ENCODE measurements at regions not wholly inside any gene's neighbourhood (a gene's known extent, or its start where the extent isn't known, plus 50 kb on each side); places are given as distances from the start of the nearest gene placed in this dataset.

DNA sequence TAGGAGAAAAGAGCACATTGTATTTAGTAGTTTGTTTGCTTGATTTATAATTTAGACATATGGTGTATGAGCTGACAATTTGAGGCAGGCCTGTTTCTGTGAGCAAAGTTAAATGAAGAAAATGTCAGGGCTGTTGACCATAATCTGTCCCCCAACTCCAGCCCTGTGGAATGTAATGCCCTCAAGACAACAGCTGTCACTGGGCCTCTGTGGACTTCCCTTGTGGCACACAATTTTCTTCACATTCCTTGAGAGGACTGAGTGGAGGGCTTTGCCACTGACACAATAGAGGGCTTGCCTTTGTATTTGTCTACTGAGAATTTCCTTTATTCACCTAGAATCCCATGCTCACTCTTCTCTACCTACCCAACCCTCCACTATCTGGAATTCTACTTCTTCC, 141.2 kb upstream of the CD180 start:
- Histone ChIP-seq H3K27me3 (ENCODE audit: insufficient read depth) (no peaks in the 10 kb centered on the region), H3K4me2 (no peak overlapping the region), H3K9ac (no peak overlapping the region), H3K9me3 (no peaks in the 10 kb centered on the region), H3K4me1 (ENCODE audit: control insufficient read depth in 1 of 2, insufficient read depth in 2 of 2, low read depth in 1 of 2, low read length in 1 of 2) (peaks cover 0 to 21% of the 10 kb centered on the region in 2 experiments; a peak in 3 of 4 replicates), H3K4me3 (ENCODE audit: low read depth in 2 of 2, low read length in 1 of 2) (no peak overlapping the region), H3F3A (replicated peaks; ENCODE audit: insufficient read depth) (no peaks in the 10 kb centered on the region), H3K79me2 (ENCODE audit: insufficient read depth) (no peaks in the 10 kb centered on the region), H2AFZ (ENCODE audit: low read depth) (no peak overlapping the region), H3K27ac (ENCODE audit: low read depth in 2 of 2, low read length in 1 of 2) (no peak overlapping the region), H3K9me2 (no peaks in the 10 kb centered on the region), H4K20me1 (ENCODE audit: insufficient read depth) (no peaks in the 10 kb centered on the region), H3K36me3 (replicated peaks in 1 of 2; ENCODE audit: control insufficient read depth in 1 of 2, insufficient read depth in 2 of 2, low read length in 1 of 2) (no peaks in the 10 kb centered on the region)
- CTCF ChIA-PET: no interaction called here
- POLR2A ChIA-PET: no interaction called here
- no peak for DNase-seq
- TF ChIP-seq MXI1 (IDR thresholded peaks at IDR 0.05; ENCODE audit: low read depth, low read length) (no peak), RAD21 (IDR thresholded peaks at IDR 0.05; ENCODE audit: low read length) (no peak), NFIC (IDR thresholded peaks at IDR 0.05; ENCODE audit: borderline replicate concordance) (no peak), SMC3 (IDR thresholded peaks at IDR 0.05; ENCODE audit: low read depth, low read length) (no peak), RCOR1 (IDR thresholded peaks at IDR 0.05; ENCODE audit: low read length) (no peak), GATA2 (CRISPR knock-in tag; IDR thresholded peaks at IDR 0.05) (no peak), JUND (IDR thresholded peaks at IDR 0.05) (no peak), TCF12 (IDR thresholded peaks at IDR 0.05) (no peak), CHD2 (IDR thresholded peaks at IDR 0.05; ENCODE audit: low read length, partially characterized antibody) (no peak), GABPA (IDR thresholded peaks at IDR 0.05; ENCODE audit: low read depth) (no peak), NRF1 (IDR thresholded peaks at IDR 0.05; ENCODE audit: low read depth, low read length) (no peak), TAF1 (IDR thresholded peaks at IDR 0.05; ENCODE audit: borderline replicate concordance, low read depth, low read length) (no peak), TEAD4 (IDR thresholded peaks at IDR 0.05; ENCODE audit: borderline replicate concordance, insufficient read depth) (no peak), USF1 (IDR thresholded peaks at IDR 0.05; ENCODE audit: borderline replicate concordance, low read depth) (no peak), MEF2A (IDR thresholded peaks at IDR 0.05; ENCODE audit: borderline replicate concordance, low read depth) (no peak), ELF1 (IDR thresholded peaks at IDR 0.05) (no peak), REST (IDR thresholded peaks at IDR 0.05; ENCODE audit: low read depth, low read length) (no peak)
- TF ChIP-seq, protein P1, sequence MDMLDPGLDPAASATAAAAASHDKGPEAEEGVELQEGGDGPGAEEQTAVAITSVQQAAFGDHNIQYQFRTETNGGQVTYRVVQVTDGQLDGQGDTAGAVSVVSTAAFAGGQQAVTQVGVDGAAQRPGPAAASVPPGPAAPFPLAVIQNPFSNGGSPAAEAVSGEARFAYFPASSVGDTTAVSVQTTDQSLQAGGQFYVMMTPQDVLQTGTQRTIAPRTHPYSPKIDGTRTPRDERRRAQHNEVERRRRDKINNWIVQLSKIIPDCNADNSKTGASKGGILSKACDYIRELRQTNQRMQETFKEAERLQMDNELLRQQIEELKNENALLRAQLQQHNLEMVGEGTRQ (IDR thresholded peaks at IDR 0.05; ENCODE audit: borderline replicate concordance, low read depth, low read length): no peak
- TF ChIP-seq, protein P2, sequence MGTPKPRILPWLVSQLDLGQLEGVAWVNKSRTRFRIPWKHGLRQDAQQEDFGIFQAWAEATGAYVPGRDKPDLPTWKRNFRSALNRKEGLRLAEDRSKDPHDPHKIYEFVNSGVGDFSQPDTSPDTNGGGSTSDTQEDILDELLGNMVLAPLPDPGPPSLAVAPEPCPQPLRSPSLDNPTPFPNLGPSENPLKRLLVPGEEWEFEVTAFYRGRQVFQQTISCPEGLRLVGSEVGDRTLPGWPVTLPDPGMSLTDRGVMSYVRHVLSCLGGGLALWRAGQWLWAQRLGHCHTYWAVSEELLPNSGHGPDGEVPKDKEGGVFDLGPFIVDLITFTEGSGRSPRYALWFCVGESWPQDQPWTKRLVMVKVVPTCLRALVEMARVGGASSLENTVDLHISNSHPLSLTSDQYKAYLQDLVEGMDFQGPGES (IDR thresholded peaks at IDR 0.05; ENCODE audit: low read depth, low read length): no peak
